OCI-LY1 (cell line): ENCODE measurements at regions not wholly inside any gene's neighbourhood (a gene's known extent, or its start where the extent isn't known, plus 50 kb on each side); places are given as distances from the start of the nearest gene placed in this dataset.

Experiments
- H2AFZ ChIP-seq: fragments of 200-600 bp; sonication (generic), shearing (Covaris generic); 2 replicates; pipeline ENCODE4 v1.6.0; 2014; ENCODE audit warnings: antibody characterized with exemption, mild to moderate bottlenecking, low read length
- H3F3A ChIP-seq: fragments of 200-600 bp; sonication (generic), shearing (Covaris generic); 2 replicates; pipeline ENCODE4 v1.6.0; 2014; ENCODE audit warnings: mild to moderate bottlenecking, antibody characterized with exemption, low read length, moderate library complexity; ENCODE audit not compliant: insufficient read depth
- H3K27ac ChIP-seq: fragments of 200-600 bp; sonication (generic); 2 replicates; pipeline ENCODE4 v1.5.1; 2014; ENCODE audit warnings: low read length, mixed run types, mild to moderate bottlenecking, low read depth; ENCODE audit not compliant: poor library complexity, severe bottlenecking
- H3K27me3 ChIP-seq: fragments of 200-600 bp; sonication (generic); 2 replicates; pipeline ENCODE4 v1.6.0; 2014; ENCODE audit warnings: antibody characterized with exemption, mild to moderate bottlenecking, low read length, moderate library complexity; ENCODE audit not compliant: insufficient read depth
- H3K36me3 ChIP-seq: fragments of 200-600 bp; sonication (generic); 2 replicates; pipeline ENCODE4 v1.6.1; 2014; ENCODE audit warnings: mild to moderate bottlenecking, antibody characterized with exemption, low read length, moderate library complexity, mixed read lengths; ENCODE audit not compliant: insufficient read depth
- H3K4me1 ChIP-seq: fragments of 200-600 bp; sonication (generic); 2 replicates; pipeline ENCODE4 v1.5.1; 2014; ENCODE audit warnings: mild to moderate bottlenecking, low read length, moderate library complexity; ENCODE audit not compliant: insufficient read depth, severe bottlenecking
- H3K4me2 ChIP-seq: fragments of 200-600 bp; sonication (generic), shearing (Covaris generic); 2 replicates; pipeline ENCODE4 v1.6.1; 2014; ENCODE audit warnings: low read length
- H3K4me3 ChIP-seq: fragments of 200-600 bp; sonication (generic); 2 replicates; pipeline ENCODE4 v1.5.1; 2014; ENCODE audit warnings: low read length, low read depth, mild to moderate bottlenecking, mixed read lengths; ENCODE audit not compliant: poor library complexity, severe bottlenecking
- H3K79me2 ChIP-seq: fragments of 200-600 bp; shearing (Covaris generic); 2 replicates; pipeline ENCODE4 v1.6.1; 2016; ENCODE audit warnings: mixed run types, low read length, mixed read lengths; ENCODE audit not compliant: insufficient read depth
- H3K9ac ChIP-seq: fragments of 200-600 bp; sonication (generic), shearing (Covaris generic); 2 replicates; pipeline ENCODE4 v1.6.1; 2014; ENCODE audit warnings: mild to moderate bottlenecking, low read length, mixed read lengths
- H3K9me2 ChIP-seq: fragments of 200-600 bp; sonication (generic), shearing (Covaris generic); 2 replicates; pipeline ENCODE4 v1.6.1; 2014; ENCODE audit warnings: low read depth, mild to moderate bottlenecking, low read length, mixed read lengths
- H3K9me3 ChIP-seq: fragments of 200-600 bp; shearing (Covaris generic); 2 replicates; pipeline ENCODE4 v1.6.1; 2014; ENCODE audit warnings: low read length, mixed read lengths
- H4K20me1 ChIP-seq: fragments of 200-600 bp; sonication (generic), shearing (Covaris generic); 2 replicates; pipeline ENCODE4 v1.6.0; 2016; ENCODE audit warnings: mild to moderate bottlenecking, low read length; ENCODE audit not compliant: insufficient read depth
- CTCF ChIP-seq: fragments of 200-600 bp; sonication (generic), shearing (Covaris generic); IDR thresholded peaks from 2 replicates; pipeline ENCODE4 v1.5.1; 2017; ENCODE audit warnings: mild to moderate bottlenecking, antibody characterized with exemption, low read length, moderate library complexity, mixed read lengths
- EZH2 ChIP-seq: fragments of 200-600 bp; sonication (generic), shearing (Covaris generic); IDR thresholded peaks from 2 replicates; pipeline ENCODE4 v1.8.0; 2017; ENCODE audit warnings: borderline replicate concordance, mixed run types, mild to moderate bottlenecking, antibody characterized with exemption, low read length, moderate library complexity, mixed read lengths

GRCh38 chr4:63799166-63799565, 610.1 kb downstream of the TECRL start:
- no peak overlapping the region for H3K27ac ChIP-seq
- no peak overlapping the region for H3K4me3 ChIP-seq
- no peaks in the 10 kb centered on the region for H3K79me2 ChIP-seq
- no peaks in the 10 kb centered on the region for H3K4me1 ChIP-seq
- no peak overlapping the region for H3K4me2 ChIP-seq
- H3K9ac ChIP-seq, result no peak overlapping the region
- no peaks in the 10 kb centered on the region for H3K36me3 ChIP-seq
- no peaks in the 10 kb centered on the region for H3K9me3 ChIP-seq
- no peaks in the 10 kb centered on the region for H3K27me3 ChIP-seq
- no peaks in the 10 kb centered on the region for H3K9me2 ChIP-seq
- no peaks in the 10 kb centered on the region for H3F3A ChIP-seq
- no peak for TF ChIP-seq EZH2
- TF ChIP-seq CTCF, result no peak
- H4K20me1 ChIP-seq, result no peaks in the 10 kb centered on the region
- H2AFZ ChIP-seq, result no peak overlapping the region

- Histone ChIP-seq H3K27me3 (no peaks in the 10 kb centered on the region), H3F3A (no peaks in the 10 kb centered on the region), H3K9me2 (no peaks in the 10 kb centered on the region), H3K4me1 (no peaks in the 10 kb centered on the region), H3K4me2 (no peak overlapping the region), H3K4me3 (no peak overlapping the region), H2AFZ (no peak overlapping the region), H3K9me3 (no peaks in the 10 kb centered on the region), H4K20me1 (no peaks in the 10 kb centered on the region), H3K27ac (no peak overlapping the region), H3K9ac (no peak overlapping the region), H3K79me2 (no peaks in the 10 kb centered on the region), H3K36me3 (no peaks in the 10 kb centered on the region)
- TF ChIP-seq CTCF (no peak), EZH2 (no peak)
Measured at GRCh38 chr4:63795301-63795700, 613.9 kb downstream of the TECRL start.

GRCh38 chr4:63790377-63790776, 618.9 kb downstream of the TECRL start:
- Histone ChIP-seq H3K36me3 (no peaks in the 10 kb centered on the region), H3K9ac (no peak overlapping the region), H3K79me2 (no peaks in the 10 kb centered on the region), H4K20me1 (no peaks in the 10 kb centered on the region), H2AFZ (no peak overlapping the region), H3F3A (no peaks in the 10 kb centered on the region), H3K27ac (no peak overlapping the region), H3K9me2 (no peaks in the 10 kb centered on the region), H3K9me3 (no peaks in the 10 kb centered on the region), H3K27me3 (no peaks in the 10 kb centered on the region), H3K4me3 (no peak overlapping the region), H3K4me2 (no peak overlapping the region), H3K4me1 (no peaks in the 10 kb centered on the region)
- TF ChIP-seq CTCF (no peak), EZH2 (no peak)
